ENCODE measurements at regions not wholly inside any gene's neighbourhood (a gene's known extent, or its start where the extent isn't known, plus 50 kb on each side); places are given as distances from the start of the nearest gene placed in this dataset.

DNA sequence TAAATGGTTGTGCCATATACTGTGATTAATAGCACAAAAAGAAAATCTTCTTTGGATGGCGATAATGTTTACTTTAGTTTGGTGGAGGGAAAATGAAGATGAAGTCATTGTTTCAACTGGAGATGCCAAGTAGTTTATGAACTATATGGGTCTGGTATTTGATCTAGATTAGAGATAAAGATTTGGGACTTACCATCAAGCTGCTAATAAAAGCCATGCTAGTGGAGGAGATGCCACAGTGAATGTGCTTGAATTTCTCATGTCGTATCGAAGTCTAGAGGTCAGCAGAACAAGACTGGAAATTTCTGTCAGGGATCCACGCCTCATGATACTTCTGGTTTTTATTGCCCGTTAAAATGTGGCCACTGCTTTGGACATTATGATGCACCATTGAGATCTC lies 742.0 kb downstream of the NCAM2 start:
- Histone ChIP-seq H3K27ac (ENCODE audit: low read length) (no peak overlapping the region), H3K27me3 (ENCODE audit: control insufficient read depth, insufficient read depth, low read length) (no peaks in the 10 kb centered on the region), H3K4me1 (ENCODE audit: control insufficient read depth, insufficient read depth, low read length) (no peaks in the 10 kb centered on the region), H3K9me3 (ENCODE audit: control insufficient read depth, insufficient read depth, low read length) (no peaks in the 10 kb centered on the region), H3K4me3 (ENCODE audit: low read length) (no peak overlapping the region), H3K36me3 (ENCODE audit: control insufficient read depth, insufficient read depth, low read length) (no peaks in the 10 kb centered on the region)
- H3K4me1 Mint-ChIP-seq = no peaks in the 10 kb centered on the region
- ATAC-seq (no peak), DNase-seq (no peak)
- no peak for TF ChIP-seq CTCF (IDR thresholded peaks at IDR 0.05)
- no peak overlapping the region for H3K4me3 Mint-ChIP-seq
- no peaks in the 10 kb centered on the region for H3K36me3 Mint-ChIP-seq
- H3K27ac Mint-ChIP-seq = no peak overlapping the region
- WGBS (ENCODE audit: insufficient coverage) = 71% methylated on average over 5 of the region's 5 CpGs
- H3K9me3 Mint-ChIP-seq = peaks cover 13% of the 10 kb centered on the region in 2 donors
- intact Hi-C loops (cut with micrococcal nuclease) = no loop called here
- H3K27me3 Mint-ChIP-seq (ENCODE audit: low read depth in 2 of 2) = no peaks in the 10 kb centered on the region

DNA sequence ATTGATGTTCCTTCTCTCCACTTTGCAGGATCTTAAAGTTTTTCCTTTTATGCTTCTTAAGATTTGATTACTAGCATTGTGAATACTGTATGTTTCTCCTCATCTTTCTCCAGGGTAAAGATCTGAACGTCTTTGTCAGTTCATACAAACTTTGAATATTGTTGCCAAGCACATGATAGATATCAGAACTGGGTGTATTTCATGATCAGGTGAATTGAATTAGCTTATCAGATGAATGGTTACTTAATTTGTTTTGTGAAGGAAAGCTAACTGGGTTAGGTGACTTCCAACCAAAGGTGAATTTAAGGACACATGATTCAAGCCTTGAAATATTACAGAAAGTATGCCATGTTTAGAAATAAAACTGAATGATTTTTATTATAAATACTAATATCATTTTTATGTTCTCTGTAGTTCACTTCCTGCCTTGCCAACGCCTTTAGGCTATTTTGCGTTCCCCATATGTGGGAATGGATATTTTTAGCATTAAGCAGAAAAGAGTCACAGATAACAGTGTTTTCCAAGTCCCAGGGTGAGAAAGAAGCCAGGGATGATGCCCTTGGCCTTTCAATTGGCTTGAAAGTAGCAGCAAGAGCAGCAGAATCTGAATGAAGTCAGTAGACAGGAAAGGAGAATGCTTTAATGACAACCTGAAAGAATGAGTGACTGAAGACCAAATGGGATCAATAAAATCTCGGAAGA lies 752.1 kb downstream of the NCAM2 start:
- Histone ChIP-seq H3K27ac (ENCODE audit: low read length) (no peak overlapping the region), H3K4me1 (ENCODE audit: control insufficient read depth, insufficient read depth, low read length) (no peaks in the 10 kb centered on the region), H3K4me3 (ENCODE audit: low read length) (no peak overlapping the region), H3K27me3 (ENCODE audit: control insufficient read depth, insufficient read depth, low read length) (no peaks in the 10 kb centered on the region), H3K9me3 (ENCODE audit: control insufficient read depth, insufficient read depth, low read length) (peaks cover 7% of the 10 kb centered on the region), H3K36me3 (ENCODE audit: control insufficient read depth, insufficient read depth, low read length) (no peaks in the 10 kb centered on the region)
- H3K27ac Mint-ChIP-seq = no peak overlapping the region
- ATAC-seq = no peak
- no peaks in the 10 kb centered on the region for H3K4me1 Mint-ChIP-seq
- no peaks in the 10 kb centered on the region for H3K36me3 Mint-ChIP-seq
- no peaks in the 10 kb centered on the region for H3K27me3 Mint-ChIP-seq (ENCODE audit: low read depth in 2 of 2)
- H3K4me3 Mint-ChIP-seq = no peak overlapping the region
- no peak for TF ChIP-seq CTCF (IDR thresholded peaks at IDR 0.05)
- intact Hi-C loops (cut with micrococcal nuclease) = no loop called here
- H3K9me3 Mint-ChIP-seq = peaks cover under 1 to 11% of the 10 kb centered on the region in 2 donors
- no peak for DNase-seq
- 65% methylated on average over 4 of the region's 4 CpGs for WGBS (ENCODE audit: insufficient coverage)

DNA sequence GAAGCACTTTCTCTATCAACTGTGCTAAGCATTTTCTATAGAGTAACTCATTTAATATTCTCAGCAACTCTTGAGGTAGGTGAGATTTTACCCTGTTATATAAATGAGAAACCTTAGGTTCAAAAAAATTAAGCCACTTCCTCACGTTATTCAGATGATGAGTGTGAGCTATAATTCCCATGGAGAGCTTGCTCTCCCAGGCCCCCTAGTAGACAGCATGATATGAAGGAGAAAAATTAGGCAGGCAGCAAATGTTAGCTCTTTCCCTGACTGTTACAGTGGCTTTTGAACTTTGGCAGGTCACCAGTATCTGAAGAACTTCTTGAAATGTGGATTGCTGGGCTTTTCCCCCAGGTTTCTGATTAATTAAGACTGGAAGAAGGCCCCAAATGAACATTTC lies 753.1 kb downstream of the NCAM2 start:
- intact Hi-C loops (cut with micrococcal nuclease) = no loop called here
- Histone ChIP-seq H3K27ac (ENCODE audit: low read length) (no peak overlapping the region), H3K4me3 (ENCODE audit: low read length) (no peak overlapping the region), H3K27me3 (ENCODE audit: control insufficient read depth, insufficient read depth, low read length) (no peaks in the 10 kb centered on the region), H3K36me3 (ENCODE audit: control insufficient read depth, insufficient read depth, low read length) (no peaks in the 10 kb centered on the region), H3K4me1 (ENCODE audit: control insufficient read depth, insufficient read depth, low read length) (no peaks in the 10 kb centered on the region), H3K9me3 (ENCODE audit: control insufficient read depth, insufficient read depth, low read length) (no peaks in the 10 kb centered on the region)
- no peaks in the 10 kb centered on the region for H3K4me1 Mint-ChIP-seq
- TF ChIP-seq CTCF (IDR thresholded peaks at IDR 0.05) = peak; percentile 45
- ATAC-seq (no peak), DNase-seq (no peak)
- H3K36me3 Mint-ChIP-seq = no peaks in the 10 kb centered on the region
- no peaks in the 10 kb centered on the region for H3K27me3 Mint-ChIP-seq (ENCODE audit: low read depth in 2 of 2)
- WGBS (ENCODE audit: insufficient coverage) = no CpG with 5 or more reads among the region's 1 CpG
- no peak overlapping the region for H3K4me3 Mint-ChIP-seq
- H3K27ac Mint-ChIP-seq = no peak overlapping the region
- H3K9me3 Mint-ChIP-seq = peaks cover 0 to 10% of the 10 kb centered on the region in 2 donors

DNA sequence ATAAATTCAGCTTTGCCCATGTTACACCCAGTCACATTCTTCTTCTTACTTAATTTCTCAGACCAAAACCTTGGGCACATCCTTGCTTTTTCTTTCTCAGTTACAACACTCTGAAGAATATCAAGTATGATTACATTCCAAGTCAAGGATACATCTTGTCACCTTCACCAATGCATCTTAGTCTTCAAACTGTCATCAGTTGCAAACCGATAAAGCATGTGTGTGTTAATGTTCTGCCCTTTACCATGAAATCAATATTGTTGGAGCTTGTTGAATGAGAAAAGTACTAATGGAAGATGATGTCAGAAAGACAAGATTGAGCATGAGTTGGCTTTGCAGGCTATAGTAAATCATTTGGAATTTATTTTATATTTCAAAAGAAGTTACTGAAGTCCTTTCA lies 764.6 kb downstream of the NCAM2 start:
- H3K27me3 ChIP-seq (ENCODE audit: control insufficient read depth, insufficient read depth, low read length) = no peaks in the 10 kb centered on the region
- no peaks in the 10 kb centered on the region for H3K9me3 ChIP-seq (ENCODE audit: control insufficient read depth, insufficient read depth, low read length)
- H3K36me3 Mint-ChIP-seq = no peaks in the 10 kb centered on the region
- H3K4me1 Mint-ChIP-seq = no peaks in the 10 kb centered on the region
- DNase-seq (no peak), ATAC-seq (no peak)
- no peak overlapping the region for H3K27ac ChIP-seq (ENCODE audit: low read length)
- H3K27me3 Mint-ChIP-seq (ENCODE audit: low read depth in 2 of 2) = no peaks in the 10 kb centered on the region
- no peak overlapping the region for H3K4me3 ChIP-seq (ENCODE audit: low read length)
- no peaks in the 10 kb centered on the region for H3K4me1 ChIP-seq (ENCODE audit: control insufficient read depth, insufficient read depth, low read length)
- TF ChIP-seq CTCF (IDR thresholded peaks at IDR 0.05) = no peak
- H3K9me3 Mint-ChIP-seq = peaks cover 3 to 7% of the 10 kb centered on the region in 2 donors
- H3K4me3 Mint-ChIP-seq = no peak overlapping the region
- intact Hi-C loops (cut with micrococcal nuclease) = no loop called here
- no peak overlapping the region for H3K27ac Mint-ChIP-seq
- 84% methylated on average over 1 of the region's 1 CpG for WGBS (ENCODE audit: insufficient coverage)
- H3K36me3 ChIP-seq (ENCODE audit: control insufficient read depth, insufficient read depth, low read length) = no peaks in the 10 kb centered on the region

Data from natural killer cell (primary cell).